Activated CD4-positive, alpha-beta T cell treated with anti-CD3 and anti-CD28 coated beads, Interleukin-2, amount 10 ng/mL, durations not matched to agents 24 days and 14 days (primary cell): ENCODE measurements at regions not wholly inside any gene's neighbourhood (a gene's known extent, or its start where the extent isn't known, plus 50 kb on each side); places are given as distances from the start of the nearest gene placed in this dataset.

ENCODE experiments used
- DNase-seq: peaks from one replicate; pipeline ENCODE4 v3.0.0; 2022
- H3K27ac Mint-ChIP-seq: one replicate; pipeline ENCODE4 v1.8.0; 2022; ENCODE audit warnings: mild to moderate bottlenecking, mixed read lengths
- H3K27me3 Mint-ChIP-seq: one replicate; pipeline ENCODE4 v1.8.0; 2022; ENCODE audit warnings: mixed read lengths
- H3K36me3 Mint-ChIP-seq: one replicate; pipeline ENCODE4 v1.8.0; 2022; ENCODE audit warnings: low read depth, mild to moderate bottlenecking, mixed read lengths
- H3K4me1 Mint-ChIP-seq: one replicate; pipeline ENCODE4 v1.8.0; 2021; ENCODE audit warnings: mixed read lengths
- H3K4me3 Mint-ChIP-seq: one replicate; pipeline ENCODE4 v1.8.0; 2022; ENCODE audit warnings: mild to moderate bottlenecking, moderate library complexity, mixed read lengths
- H3K9me3 Mint-ChIP-seq: one replicate; pipeline ENCODE4 v1.8.0; 2021; ENCODE audit warnings: mixed read lengths
- intact Hi-C: fragments of 100-400 bp; cut with micrococcal nuclease; formaldehyde crosslinking; loops from one replicate; pipeline ENCODE4 v1.15.1; 2023

DNA sequence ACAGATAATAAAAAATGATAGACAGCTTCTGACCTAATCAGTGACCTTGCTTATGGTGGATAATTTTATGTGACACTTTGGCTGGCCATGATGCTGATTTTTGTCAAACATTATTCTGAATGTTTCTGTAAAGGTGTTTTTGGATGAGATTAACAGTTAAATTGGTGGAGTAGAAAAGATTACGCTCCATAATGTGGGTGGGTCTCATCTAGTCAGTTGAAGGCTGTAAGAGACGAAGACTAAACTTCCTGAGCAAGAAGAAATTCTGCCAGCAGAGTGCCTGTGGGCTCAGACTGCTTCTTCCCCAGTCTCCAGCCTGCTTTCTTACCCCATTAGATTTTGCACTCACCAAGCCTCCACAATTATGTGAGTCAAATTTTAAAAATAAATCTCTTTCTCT is 214.9 kb upstream of the ITGA4 start:
- peaks cover 25% of the 10 kb centered on the region for H3K4me1 Mint-ChIP-seq
- peaks cover 2% of the 10 kb centered on the region for H3K9me3 Mint-ChIP-seq
- H3K27ac Mint-ChIP-seq: no peak overlapping the region
- no peak overlapping the region for H3K4me3 Mint-ChIP-seq
- H3K27me3 Mint-ChIP-seq: no peaks in the 10 kb centered on the region
- H3K36me3 Mint-ChIP-seq: peaks cover 18% of the 10 kb centered on the region
- intact Hi-C loops: no loop called here
- peak; percentile 41 for DNase-seq

DNA sequence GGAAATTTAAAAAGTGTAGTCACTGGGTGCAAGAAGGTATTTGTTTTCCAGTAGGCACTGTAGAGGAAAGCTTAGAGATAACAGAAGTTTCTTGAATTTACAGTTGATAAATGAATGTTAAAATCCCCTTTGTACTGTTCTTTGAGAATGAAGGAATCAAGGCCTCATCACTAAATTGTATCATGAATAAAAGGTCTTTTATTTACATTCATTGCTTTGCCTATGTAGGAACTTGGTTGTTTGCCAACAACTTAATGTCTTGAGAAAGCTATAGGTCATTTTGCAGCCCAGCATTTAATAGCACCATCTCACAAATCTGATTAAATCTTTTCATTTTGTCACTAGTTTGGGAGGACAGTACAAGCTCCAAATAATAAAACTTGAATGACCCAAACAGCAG is 213.9 kb upstream of the ITGA4 start:
- Mint-ChIP-seq H3K4me1 (peaks cover 24% of the 10 kb centered on the region), H3K36me3 (peaks cover 16% of the 10 kb centered on the region), H3K27ac (no peak overlapping the region), H3K27me3 (no peaks in the 10 kb centered on the region), H3K4me3 (no peak overlapping the region), H3K9me3 (no peaks in the 10 kb centered on the region)
- DNase-seq: no peak
- intact Hi-C loops: no loop called here

DNA sequence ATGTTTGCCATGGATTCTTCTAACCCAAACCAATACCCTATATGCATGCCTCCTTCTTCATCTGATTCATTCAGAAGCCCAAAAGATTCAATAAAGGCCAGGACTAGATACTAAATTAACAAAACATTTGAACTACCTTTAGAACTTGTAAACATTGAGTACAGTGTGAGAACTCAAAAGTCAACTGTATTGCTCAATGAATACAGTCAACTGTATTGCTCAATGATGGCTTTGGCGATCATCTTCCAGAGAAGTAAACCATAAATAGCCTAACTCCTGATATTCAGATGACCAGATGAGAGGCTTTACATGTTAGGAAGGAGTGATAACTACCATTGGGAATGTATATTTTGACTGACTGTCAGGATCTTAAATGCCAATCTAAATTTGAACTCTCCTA is 206.5 kb upstream of the ITGA4 start:
- H3K27ac Mint-ChIP-seq: no peak overlapping the region
- peaks cover 19% of the 10 kb centered on the region for H3K36me3 Mint-ChIP-seq
- peaks cover 17% of the 10 kb centered on the region for H3K9me3 Mint-ChIP-seq
- intact Hi-C loops: no loop called here
- peaks cover 15% of the 10 kb centered on the region for H3K4me1 Mint-ChIP-seq
- H3K27me3 Mint-ChIP-seq: no peaks in the 10 kb centered on the region
- peak; percentile 12 for DNase-seq
- H3K4me3 Mint-ChIP-seq: no peak overlapping the region

DNA sequence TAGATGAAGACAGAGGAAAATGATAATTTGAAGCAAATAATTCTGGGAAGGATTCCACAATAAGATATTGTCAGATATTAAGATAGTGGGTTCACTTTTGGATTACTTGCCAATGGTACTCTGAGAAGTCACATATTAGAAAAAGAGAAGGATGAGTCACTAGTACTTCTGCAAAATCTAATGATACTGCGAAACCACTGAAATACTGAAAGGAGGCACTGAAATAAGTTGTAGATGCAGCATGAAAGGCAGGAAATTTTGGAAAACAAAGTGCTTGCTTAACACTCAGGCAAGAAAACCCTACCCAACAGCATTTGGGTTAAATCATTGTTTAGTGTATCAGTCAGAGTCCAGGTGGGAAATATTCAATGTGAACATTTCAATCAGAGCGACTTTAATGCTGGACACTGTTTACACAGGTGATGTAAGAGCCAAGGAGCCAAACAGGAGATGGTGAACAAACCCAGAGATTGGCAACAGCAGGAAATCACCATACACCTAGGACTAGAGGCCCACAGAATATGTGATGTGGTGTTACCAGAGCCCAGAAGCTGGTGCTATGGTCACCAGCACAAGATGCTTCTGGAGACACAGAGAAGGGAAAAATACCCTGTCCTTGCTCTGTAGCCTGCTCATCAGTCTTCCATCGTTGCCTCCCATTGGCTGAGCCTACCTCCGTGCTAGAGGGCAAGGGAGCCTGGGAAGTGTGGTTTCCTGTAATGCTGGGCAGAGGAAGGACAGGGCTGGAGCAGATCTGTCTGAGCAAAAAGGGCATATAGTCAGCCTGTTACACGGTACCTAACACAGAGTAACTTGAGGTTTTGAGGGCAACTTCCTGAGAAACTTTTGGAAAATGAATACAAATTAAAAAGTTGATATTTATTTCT is 204.7 kb upstream of the ITGA4 start:
- H3K9me3 Mint-ChIP-seq: peaks cover 21% of the 10 kb centered on the region
- peak; percentile 57 for DNase-seq
- peak overlapping the region; percentile 10 for H3K27ac Mint-ChIP-seq
- intact Hi-C loops: no loop called here
- H3K27me3 Mint-ChIP-seq: no peaks in the 10 kb centered on the region
- H3K36me3 Mint-ChIP-seq: peaks cover 16% of the 10 kb centered on the region
- H3K4me3 Mint-ChIP-seq: no peak overlapping the region
- peaks cover 15% of the 10 kb centered on the region for H3K4me1 Mint-ChIP-seq

DNA sequence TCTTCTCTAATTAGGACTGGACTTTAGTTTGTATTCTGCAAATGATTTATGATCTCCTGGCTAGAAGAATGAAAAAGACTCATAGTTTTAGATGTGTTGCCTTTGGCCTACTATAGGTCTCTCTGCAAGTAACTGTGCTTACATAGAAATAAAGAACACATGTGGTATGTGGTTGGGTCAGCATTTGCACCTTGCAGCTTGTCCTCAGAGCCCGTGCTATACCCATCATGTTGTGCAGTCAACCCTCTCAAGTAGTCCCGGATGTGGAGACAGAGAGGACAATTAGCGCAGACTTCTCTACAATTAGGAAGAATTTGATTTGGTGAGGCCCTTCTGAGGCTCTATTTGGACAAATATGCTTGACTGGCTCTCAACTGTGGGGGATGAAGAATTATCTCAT is 203.7 kb upstream of the ITGA4 start:
- Mint-ChIP-seq H3K4me3 (no peak overlapping the region), H3K27ac (no peak overlapping the region), H3K4me1 (peaks cover 15% of the 10 kb centered on the region), H3K9me3 (peaks cover 21% of the 10 kb centered on the region), H3K27me3 (no peaks in the 10 kb centered on the region), H3K36me3 (peaks cover 12% of the 10 kb centered on the region)
- intact Hi-C loops: no loop called here
- DNase-seq: peak; percentile 45

DNA sequence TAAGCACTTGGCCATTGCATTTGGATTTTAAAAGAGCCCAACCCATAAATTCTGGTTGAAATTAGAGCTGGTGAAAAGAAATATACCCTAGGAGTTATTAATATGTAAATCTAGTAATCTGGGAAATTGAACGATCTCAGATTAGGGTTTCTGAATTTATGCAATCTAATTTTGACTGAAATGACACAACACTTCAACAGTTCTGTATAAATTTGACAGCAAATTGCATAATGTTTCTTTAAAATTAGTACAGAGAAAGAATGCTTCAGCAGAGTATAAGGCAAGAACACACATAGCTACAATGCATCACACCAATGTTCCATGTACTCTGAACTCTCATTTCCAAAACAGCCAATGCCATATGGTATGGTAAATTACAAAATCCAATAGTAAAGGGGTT is 201.5 kb upstream of the ITGA4 start:
- Mint-ChIP-seq H3K27me3 (no peaks in the 10 kb centered on the region), H3K4me1 (peaks cover 15% of the 10 kb centered on the region), H3K36me3 (peaks cover 12% of the 10 kb centered on the region), H3K9me3 (peaks cover 16% of the 10 kb centered on the region), H3K27ac (no peak overlapping the region), H3K4me3 (no peak overlapping the region)
- no peak for DNase-seq
- intact Hi-C loops: no loop called here

DNA sequence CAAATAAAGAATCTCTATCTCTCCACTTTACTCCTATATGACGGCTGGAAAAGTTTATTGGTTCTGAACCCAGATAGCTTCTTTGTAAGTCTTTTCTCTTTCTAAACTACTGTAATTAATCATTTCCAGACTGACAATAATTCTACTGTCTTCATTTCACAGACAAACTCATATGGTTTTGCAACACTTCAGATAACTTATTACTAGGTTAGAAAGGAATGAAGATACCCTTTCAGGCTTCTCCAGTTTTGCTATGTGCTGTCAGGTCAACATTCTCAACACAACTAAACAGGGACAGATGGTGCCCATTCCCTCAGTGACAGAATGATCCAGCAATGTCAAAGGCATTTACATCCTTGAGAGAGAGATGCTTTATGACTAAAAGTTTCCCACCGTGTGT is 198.5 kb upstream of the ITGA4 start:
- H3K27ac Mint-ChIP-seq: no peak overlapping the region
- DNase-seq: peak; percentile 40
- no peaks in the 10 kb centered on the region for H3K27me3 Mint-ChIP-seq
- intact Hi-C loops: no loop called here
- H3K4me3 Mint-ChIP-seq: no peak overlapping the region
- peaks cover 7% of the 10 kb centered on the region for H3K9me3 Mint-ChIP-seq
- peaks cover 3% of the 10 kb centered on the region for H3K36me3 Mint-ChIP-seq
- H3K4me1 Mint-ChIP-seq: peaks cover 2% of the 10 kb centered on the region

DNA sequence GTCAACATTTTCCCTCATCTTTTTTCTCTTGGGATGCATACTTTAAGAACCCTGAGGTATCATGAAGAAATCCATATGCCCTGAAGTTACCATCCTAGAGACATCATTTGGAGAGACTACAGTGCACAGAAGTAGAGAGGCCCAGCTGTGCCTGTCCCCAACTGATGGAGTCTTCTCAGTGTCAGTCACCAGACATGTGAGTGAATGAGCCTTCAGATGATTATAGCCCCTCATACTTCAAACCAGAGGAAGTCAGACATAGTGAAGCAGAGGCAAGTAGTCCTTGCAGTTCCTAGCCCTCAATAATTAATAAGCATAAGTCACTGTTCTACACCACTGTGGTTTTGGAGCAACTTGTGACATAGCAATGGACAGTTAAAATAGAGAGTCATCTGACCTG is 194.4 kb upstream of the ITGA4 start:
- intact Hi-C loops: no loop called here
- DNase-seq: no peak
- Mint-ChIP-seq H3K4me1 (peaks cover 6% of the 10 kb centered on the region), H3K36me3 (peaks cover 14% of the 10 kb centered on the region), H3K27me3 (no peaks in the 10 kb centered on the region), H3K27ac (no peak overlapping the region), H3K4me3 (no peak overlapping the region), H3K9me3 (peaks cover 14% of the 10 kb centered on the region)

DNA sequence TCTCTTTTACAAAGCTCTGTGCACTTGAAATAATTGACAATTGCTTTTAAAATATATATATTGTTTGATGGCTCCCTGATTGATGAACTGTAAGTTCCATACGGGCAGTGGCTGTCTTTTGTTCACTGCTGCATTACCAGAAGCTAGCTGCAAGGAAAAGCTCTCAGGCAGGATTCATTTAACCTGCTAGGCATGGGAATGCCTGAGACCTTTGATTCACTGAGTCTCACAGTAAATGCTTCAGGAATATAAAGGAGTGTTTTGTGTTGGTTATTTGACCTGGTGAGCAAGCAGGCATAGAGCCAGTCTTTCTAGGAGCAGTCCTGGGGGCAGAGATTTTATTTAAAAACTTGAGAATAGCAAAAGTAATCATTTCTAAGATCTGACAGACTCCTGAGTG is 193.2 kb upstream of the ITGA4 start:
- DNase-seq: no peak
- intact Hi-C loops: no loop called here
- Mint-ChIP-seq H3K9me3 (peaks cover 14% of the 10 kb centered on the region), H3K4me1 (peaks cover 11% of the 10 kb centered on the region), H3K27ac (no peak overlapping the region), H3K4me3 (no peak overlapping the region), H3K27me3 (no peaks in the 10 kb centered on the region), H3K36me3 (peaks cover 18% of the 10 kb centered on the region)

DNA sequence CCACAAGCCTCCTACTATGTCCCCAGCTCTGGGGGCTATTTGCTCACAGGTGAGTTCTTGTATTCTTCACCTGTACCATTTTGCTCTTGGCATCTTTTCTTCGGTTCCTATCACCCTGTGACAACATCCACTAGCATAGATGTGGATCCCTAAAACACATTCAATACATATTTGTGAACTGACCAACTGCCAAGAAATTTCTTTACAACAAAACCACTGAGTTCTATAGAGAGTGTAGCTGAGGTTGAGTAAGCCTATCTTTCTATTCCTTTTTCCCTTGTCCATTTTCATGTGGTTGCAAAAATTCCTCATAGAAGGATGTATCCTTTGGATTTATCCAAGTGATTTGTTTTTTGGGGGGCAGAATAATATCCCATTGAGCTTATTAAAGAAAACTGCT is 192.7 kb upstream of the ITGA4 start:
- no peak overlapping the region for H3K4me3 Mint-ChIP-seq
- no peaks in the 10 kb centered on the region for H3K27me3 Mint-ChIP-seq
- H3K36me3 Mint-ChIP-seq: peaks cover 20% of the 10 kb centered on the region
- intact Hi-C loops: no loop called here
- H3K4me1 Mint-ChIP-seq: peaks cover 11% of the 10 kb centered on the region
- H3K27ac Mint-ChIP-seq: no peak overlapping the region
- DNase-seq: no peak
- H3K9me3 Mint-ChIP-seq: peaks cover 14% of the 10 kb centered on the region

DNA sequence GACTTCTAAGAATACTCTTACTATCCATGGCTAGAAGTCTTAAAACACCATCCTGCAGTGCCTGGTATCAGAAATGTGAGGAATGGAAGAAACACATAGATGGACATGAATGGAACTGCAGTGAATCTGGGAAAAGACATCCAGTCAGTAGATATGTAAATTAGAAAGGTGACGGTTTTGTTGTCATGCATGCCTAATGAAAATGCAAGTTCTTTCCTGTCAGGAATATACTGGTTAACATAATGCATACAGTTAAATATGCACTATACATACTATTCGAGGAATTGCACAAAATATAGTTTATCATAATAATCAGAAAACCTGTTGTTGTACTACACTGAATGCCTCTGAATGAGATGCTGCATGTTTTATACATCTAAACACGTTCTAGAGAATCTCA is 190.6 kb upstream of the ITGA4 start:
- DNase-seq: no peak
- Mint-ChIP-seq H3K36me3 (peaks cover 21% of the 10 kb centered on the region), H3K27me3 (no peaks in the 10 kb centered on the region), H3K9me3 (peaks cover 14% of the 10 kb centered on the region), H3K27ac (no peak overlapping the region), H3K4me1 (peaks cover 11% of the 10 kb centered on the region), H3K4me3 (no peak overlapping the region)
- intact Hi-C loops: no loop called here

DNA sequence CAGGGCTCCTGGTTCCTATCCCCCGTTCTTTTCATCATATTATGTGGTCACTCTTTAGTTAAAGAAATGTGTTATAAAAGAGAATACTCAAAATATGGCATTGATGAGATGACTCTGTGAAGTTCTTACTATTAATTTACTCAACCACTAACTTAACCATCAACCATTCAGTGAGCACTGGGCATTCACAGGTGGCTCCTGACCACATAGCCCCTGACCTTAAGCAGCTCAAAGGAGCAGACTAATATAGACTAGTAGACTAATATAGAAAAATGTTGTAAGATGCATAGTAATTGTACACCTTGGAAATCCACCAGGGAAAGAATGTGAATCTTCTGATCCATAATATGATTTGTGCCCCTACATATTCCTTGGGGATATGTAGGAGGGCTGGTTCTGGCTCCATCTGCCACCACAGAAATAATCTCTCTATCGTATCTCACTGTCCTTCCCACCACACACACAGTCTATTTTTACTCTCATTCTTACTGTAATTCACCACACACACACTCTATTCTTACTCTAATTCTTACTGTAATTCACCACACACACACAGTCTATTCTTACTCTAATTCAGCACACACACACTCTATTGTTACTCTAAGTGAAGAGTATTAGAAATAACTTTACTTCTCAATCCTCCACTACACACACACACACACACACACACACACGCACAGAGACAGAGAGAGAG is 188.9 kb upstream of the ITGA4 start:
- H3K36me3 Mint-ChIP-seq: peaks cover 19% of the 10 kb centered on the region
- peaks cover 12% of the 10 kb centered on the region for H3K9me3 Mint-ChIP-seq
- DNase-seq: no peak
- no peak overlapping the region for H3K27ac Mint-ChIP-seq
- H3K4me3 Mint-ChIP-seq: no peak overlapping the region
- intact Hi-C loops: no loop called here
- H3K27me3 Mint-ChIP-seq: no peaks in the 10 kb centered on the region
- peaks cover 10% of the 10 kb centered on the region for H3K4me1 Mint-ChIP-seq

DNA sequence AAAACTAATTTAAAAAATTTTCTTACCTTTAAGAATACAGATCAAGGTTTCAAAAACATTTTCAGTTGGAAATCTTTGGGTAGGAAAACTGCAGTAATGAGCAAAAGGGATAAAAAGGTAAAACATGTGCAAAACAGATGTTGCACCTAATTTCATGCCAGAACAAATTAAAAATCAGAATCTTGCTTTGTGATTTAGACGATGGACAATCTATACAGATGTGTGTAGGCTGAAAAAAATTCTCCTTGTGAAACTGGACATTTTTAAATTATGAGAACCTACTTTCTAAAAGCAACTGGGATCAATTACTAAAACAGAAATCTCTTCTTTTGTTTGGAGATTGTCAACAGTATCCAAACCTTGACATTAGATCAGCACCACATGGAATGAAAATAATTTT is 183.2 kb upstream of the ITGA4 start:
- peaks cover 18% of the 10 kb centered on the region for H3K4me1 Mint-ChIP-seq
- intact Hi-C loops: no loop called here

DNA sequence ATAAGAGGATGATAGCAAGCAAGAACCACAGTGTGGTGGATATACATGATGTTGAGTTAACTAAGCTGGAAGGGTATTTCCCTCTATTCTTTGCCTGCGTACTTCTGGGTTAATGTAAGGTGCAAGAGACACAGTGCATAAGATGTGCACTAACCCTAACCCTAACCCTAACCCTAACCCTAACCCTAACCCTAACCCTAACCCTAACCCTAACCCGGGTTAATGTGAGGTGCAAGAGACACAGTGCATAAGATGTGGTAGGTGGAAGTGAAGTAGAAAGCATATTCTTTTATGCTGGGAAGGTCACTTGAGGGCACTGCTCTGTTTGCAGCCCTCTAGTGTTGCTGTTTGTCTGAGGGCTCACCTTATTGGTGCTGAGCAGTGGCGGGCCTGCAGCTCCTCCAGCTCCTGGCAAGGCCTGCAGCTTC is 181.5 kb upstream of the ITGA4 start:
- Mint-ChIP-seq H3K9me3 (no peaks in the 10 kb centered on the region), H3K36me3 (peaks cover 8% of the 10 kb centered on the region), H3K27ac (peak overlapping the region; percentile 69), H3K4me3 (no peak overlapping the region), H3K4me1 (peaks cover 23% of the 10 kb centered on the region), H3K27me3 (no peaks in the 10 kb centered on the region)
- DNase-seq: peak; percentile 78
- intact Hi-C loops: no loop called here

More for the DNA sequence above, 183.2 kb upstream of the ITGA4 start:
- H3K36me3 Mint-ChIP-seq: peaks cover 10% of the 10 kb centered on the region
- no peak for DNase-seq
- H3K27me3 Mint-ChIP-seq: no peaks in the 10 kb centered on the region
- H3K4me3 Mint-ChIP-seq: no peak overlapping the region
- no peaks in the 10 kb centered on the region for H3K9me3 Mint-ChIP-seq
- no peak overlapping the region for H3K27ac Mint-ChIP-seq
